Mammary epithelial cell (primary cell): ENCODE measurements at regions not wholly inside any gene's neighbourhood (a gene's known extent, or its start where the extent isn't known, plus 50 kb on each side); places are given as distances from the start of the nearest gene placed in this dataset.

Experiments
- EZH2 ChIP-seq: IDR thresholded peaks from 2 replicates; pipeline ENCODE4 v1.6.1; 2012; ENCODE audit warnings: low read length, inconsistent platforms, borderline replicate concordance
- TF ChIP-seq, protein P1 (sequence below), 2 donors: IDR thresholded peaks in 1 of 2; conservative IDR thresholded peaks in 1 of 2; 2 replicates each; pipeline ENCODE4 v1.5.1; 2011 to 2012; ENCODE audit warnings: inconsistent platforms in 2 of 2, low read length in 2 of 2, mild to moderate bottlenecking in 2 of 2, control low read depth in 1 of 2, low read depth in 1 of 2; ENCODE audit not compliant: insufficient read depth in 1 of 2; ENCODE audit errors: extremely low read depth in 1 of 2

DNA sequence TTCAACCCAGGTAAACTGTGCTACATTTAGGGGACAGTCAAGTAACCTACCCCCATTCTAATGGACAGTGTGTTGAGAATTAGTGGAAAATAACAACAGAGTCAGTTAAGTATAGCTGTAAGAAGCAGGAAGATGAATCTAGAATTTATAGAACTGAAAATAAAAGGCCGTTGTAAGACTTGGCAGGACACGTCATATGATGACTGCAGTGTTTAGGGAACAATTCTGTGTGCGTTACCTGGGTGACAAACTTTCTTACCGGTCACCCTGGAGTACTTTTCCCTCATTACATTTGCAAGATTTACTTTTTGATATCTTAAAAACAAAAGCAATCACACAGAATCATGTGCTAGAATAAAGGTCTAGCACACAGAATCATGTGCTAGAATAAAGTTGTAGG is 536.3 kb upstream of the ZNF717 start:
- TF ChIP-seq, protein P1, sequence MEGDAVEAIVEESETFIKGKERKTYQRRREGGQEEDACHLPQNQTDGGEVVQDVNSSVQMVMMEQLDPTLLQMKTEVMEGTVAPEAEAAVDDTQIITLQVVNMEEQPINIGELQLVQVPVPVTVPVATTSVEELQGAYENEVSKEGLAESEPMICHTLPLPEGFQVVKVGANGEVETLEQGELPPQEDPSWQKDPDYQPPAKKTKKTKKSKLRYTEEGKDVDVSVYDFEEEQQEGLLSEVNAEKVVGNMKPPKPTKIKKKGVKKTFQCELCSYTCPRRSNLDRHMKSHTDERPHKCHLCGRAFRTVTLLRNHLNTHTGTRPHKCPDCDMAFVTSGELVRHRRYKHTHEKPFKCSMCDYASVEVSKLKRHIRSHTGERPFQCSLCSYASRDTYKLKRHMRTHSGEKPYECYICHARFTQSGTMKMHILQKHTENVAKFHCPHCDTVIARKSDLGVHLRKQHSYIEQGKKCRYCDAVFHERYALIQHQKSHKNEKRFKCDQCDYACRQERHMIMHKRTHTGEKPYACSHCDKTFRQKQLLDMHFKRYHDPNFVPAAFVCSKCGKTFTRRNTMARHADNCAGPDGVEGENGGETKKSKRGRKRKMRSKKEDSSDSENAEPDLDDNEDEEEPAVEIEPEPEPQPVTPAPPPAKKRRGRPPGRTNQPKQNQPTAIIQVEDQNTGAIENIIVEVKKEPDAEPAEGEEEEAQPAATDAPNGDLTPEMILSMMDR (conservative IDR thresholded peaks at IDR 0.05 in 1 of 2, IDR thresholded peaks at IDR 0.05 in 1 of 2; ENCODE audit: extremely low read depth in 1 of 2, insufficient read depth in 1 of 2, low read depth in 1 of 2, low read length in 2 of 2), result no peak
- no peak for TF ChIP-seq EZH2
